GM10248 (cell line): ENCODE measurements at regions not wholly inside any gene's neighbourhood (a gene's known extent, or its start where the extent isn't known, plus 50 kb on each side); places are given as distances from the start of the nearest gene placed in this dataset.

Experiments
- CTCF ChIA-PET: fragments of 300-600 bp; sonication (Branson Sonifier 250); formaldehyde crosslinking; extraction: SDS; loops from one replicate; lab custom pipeline; 2021; ENCODE audit warnings: antibody characterized with exemption; lab: Yijun Ruan, JAX
- POLR2A ChIA-PET: fragments of 350-650 bp; sonication (Branson Sonifier 250); formaldehyde crosslinking; extraction: SDS; loops from one replicate; lab custom pipeline; 2020; ENCODE audit warnings: antibody characterized with exemption; lab: Yijun Ruan, JAX
- DNase-seq: peaks from one replicate; pipeline ENCODE4 v3.0.0; 2012; ENCODE audit errors: extremely low spot score
- CTCF ChIP-seq: IDR thresholded peaks from 2 replicates; pipeline ENCODE4 v1.5.1; 2012; ENCODE audit warnings: mild to moderate bottlenecking, low read depth; ENCODE audit errors: extremely low read depth, missing control alignments, control extremely low read depth

- CTCF ChIA-PET, result no interaction called here
- DNase-seq, result no peak
- POLR2A ChIA-PET, result no interaction called here
- TF ChIP-seq CTCF, result no peak
Measured at GRCh38 chr2:150388289-150388625, 99.2 kb downstream of the RND3 start.

- no peak for TF ChIP-seq CTCF
- no peak for DNase-seq
- POLR2A ChIA-PET, result no interaction called here
- CTCF ChIA-PET, result interaction anchor here (1.4 to 1.6 kb wide), 2 partner anchors 10 to 538 kb away, joined by 3 to 4 read pairs; no protein-coding TSS in a partner anchor
Measured at GRCh38 chr2:150387586-150388288, 99.7 kb downstream of the RND3 start.

- ChIA-PET POLR2A (no interaction called here), CTCF (interaction anchor here (1.1 kb wide), 1 partner anchor 91 kb away, joined by 3 read pairs; no protein-coding TSS in a partner anchor)
- no peak for TF ChIP-seq CTCF
- DNase-seq, result no peak
Measured at GRCh38 chr2:150385211-150385610, 102.3 kb downstream of the RND3 start.

- POLR2A ChIA-PET, result no interaction called here
- CTCF ChIA-PET, result no interaction called here
- no peak for TF ChIP-seq CTCF
- no peak for DNase-seq
Measured at GRCh38 chr2:150383587-150383986, 103.9 kb downstream of the RND3 start.

GRCh38 chr2:150379166-150379565 lies 108.3 kb downstream of the RND3 start:
- POLR2A ChIA-PET, result no interaction called here
- TF ChIP-seq CTCF, result no peak
- CTCF ChIA-PET, result no interaction called here

GRCh38 chr2:150378686-150379085 lies 108.8 kb downstream of the RND3 start:
- CTCF ChIA-PET, result no interaction called here
- POLR2A ChIA-PET, result no interaction called here
- TF ChIP-seq CTCF, result no peak
- DNase-seq, result no peak

More at GRCh38 chr2:150379166-150379565, 108.3 kb downstream of the RND3 start:
- DNase-seq, result no peak
